ENCODE measurements at regions not wholly inside any gene's neighbourhood (a gene's known extent, or its start where the extent isn't known, plus 50 kb on each side); places are given as distances from the start of the nearest gene placed in this dataset.
"Not testable (repeated sequence)": the region's sequence is repeated elsewhere in the genome, so short reads cannot be mapped to it uniquely, and the experiment has no call there.

- not testable (repeated sequence) for DNase-seq (ENCODE audit: low read depth in 2 of 2, low spot score in 1 of 2)
These were observed 72.4 kb downstream of the HNRNPD start for GRCh38 chr4:82301390-82301789.

GRCh38 chr4:82293304-82293703, 80.5 kb downstream of the HNRNPD start:
- DNase-seq (ENCODE audit: low read depth in 2 of 2, low spot score in 1 of 2), result peak in 1 of 2 donors; percentile 15

- no peak for DNase-seq (ENCODE audit: low read depth in 2 of 2, low spot score in 1 of 2)
These were observed 86.1 kb downstream of the HNRNPD start for GRCh38 chr4:82287720-82288119.

DNA sequence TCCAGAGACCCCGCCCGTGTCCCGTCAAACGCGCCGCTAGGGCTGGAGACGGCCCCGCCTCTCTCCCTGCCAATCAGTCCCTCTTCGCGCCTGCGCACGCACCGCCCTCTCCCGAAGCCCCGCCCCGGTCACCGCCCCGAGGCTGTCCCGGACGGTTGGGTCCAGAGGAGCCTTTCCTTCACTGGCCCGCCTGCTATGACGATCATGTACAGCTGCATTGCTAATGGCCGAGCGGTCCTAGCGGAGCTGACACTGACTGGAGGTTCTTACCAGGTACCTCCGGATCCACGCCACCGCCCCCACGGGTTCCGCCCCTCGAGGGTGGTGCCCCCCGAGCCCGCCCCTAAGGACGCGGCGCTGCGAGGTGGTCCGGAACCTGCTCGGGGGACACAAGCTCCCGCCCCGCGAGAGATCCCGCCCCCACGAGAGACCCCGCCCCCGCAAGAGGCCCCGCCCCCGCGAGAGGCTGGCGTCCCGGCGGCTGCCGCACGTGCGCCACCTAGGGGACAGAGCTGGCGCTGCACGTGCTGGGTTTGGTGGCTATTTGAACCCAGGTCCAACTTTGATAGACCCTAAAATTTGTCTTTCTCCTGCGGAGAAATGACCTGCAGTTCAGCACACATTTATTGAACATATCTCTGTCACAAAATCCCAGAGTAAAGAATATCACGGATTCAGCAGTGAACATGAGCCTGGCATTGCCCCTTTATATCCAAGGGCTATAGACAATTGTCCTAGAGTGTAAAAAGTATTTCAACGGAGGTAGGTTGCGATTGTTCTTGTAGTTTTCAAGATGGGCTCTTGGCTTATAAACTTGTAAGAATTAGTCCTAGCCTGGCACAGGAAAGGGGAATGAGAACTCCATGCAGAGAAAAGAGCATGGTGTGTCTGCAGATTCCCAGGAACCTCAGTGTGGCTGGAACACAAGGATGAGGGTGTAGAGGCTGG, 88.7 kb downstream of the HNRNPD start:
- DNase-seq (ENCODE audit: low read depth in 2 of 2, low spot score in 1 of 2), result peak; percentile 97 to 98

GRCh38 chr4:82284475-82284857, 89.3 kb downstream of the HNRNPD start:
- DNase-seq (ENCODE audit: low read depth in 2 of 2, low spot score in 1 of 2), result no peak

DNA sequence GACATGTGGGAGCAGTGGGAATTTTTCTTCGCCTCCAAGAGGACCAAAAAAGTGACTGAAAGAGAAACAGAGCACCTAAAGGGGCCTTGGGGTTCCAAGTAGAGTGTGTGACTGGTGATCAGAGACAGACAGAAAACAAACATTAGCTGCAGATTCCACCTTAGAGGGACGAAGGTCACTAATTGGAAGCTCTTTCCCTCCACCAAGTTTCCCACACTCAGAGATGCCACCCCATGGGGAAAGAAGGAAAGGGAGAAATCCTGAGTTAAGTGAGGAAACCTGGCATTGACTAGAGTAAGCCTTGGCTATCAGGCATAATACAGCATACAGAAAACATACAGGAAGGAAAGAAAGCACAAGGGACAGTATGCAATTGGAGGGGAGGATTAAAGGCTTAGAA, 90.9 kb downstream of the HNRNPD start:
- no peak for DNase-seq (ENCODE audit: low read depth in 2 of 2, low spot score in 1 of 2)

DNA sequence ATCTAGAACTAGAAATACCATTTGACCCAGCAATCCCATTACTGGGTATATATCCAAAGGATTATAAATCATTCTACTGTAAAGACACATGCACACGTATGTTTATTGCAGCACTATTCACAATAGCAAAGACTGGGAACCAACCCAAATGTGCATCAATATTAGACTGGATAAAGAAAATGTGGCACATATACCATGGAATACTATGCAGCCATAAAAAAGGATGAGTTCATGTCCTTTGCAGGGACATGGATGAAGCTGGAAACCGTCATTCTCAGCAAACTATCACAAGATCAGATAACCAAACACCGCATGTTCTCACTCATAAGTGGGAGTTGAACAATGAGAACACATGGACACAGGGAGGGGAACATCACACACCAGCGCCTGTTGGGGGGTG, 94.2 kb downstream of the HNRNPD start:
- not testable (repeated sequence) for DNase-seq (ENCODE audit: low read depth in 2 of 2, low spot score in 1 of 2)

- no peak for DNase-seq (ENCODE audit: low read depth in 2 of 2, low spot score in 1 of 2)
These were observed 97.5 kb downstream of the HNRNPD start for GRCh38 chr4:82276332-82276640.

DNA sequence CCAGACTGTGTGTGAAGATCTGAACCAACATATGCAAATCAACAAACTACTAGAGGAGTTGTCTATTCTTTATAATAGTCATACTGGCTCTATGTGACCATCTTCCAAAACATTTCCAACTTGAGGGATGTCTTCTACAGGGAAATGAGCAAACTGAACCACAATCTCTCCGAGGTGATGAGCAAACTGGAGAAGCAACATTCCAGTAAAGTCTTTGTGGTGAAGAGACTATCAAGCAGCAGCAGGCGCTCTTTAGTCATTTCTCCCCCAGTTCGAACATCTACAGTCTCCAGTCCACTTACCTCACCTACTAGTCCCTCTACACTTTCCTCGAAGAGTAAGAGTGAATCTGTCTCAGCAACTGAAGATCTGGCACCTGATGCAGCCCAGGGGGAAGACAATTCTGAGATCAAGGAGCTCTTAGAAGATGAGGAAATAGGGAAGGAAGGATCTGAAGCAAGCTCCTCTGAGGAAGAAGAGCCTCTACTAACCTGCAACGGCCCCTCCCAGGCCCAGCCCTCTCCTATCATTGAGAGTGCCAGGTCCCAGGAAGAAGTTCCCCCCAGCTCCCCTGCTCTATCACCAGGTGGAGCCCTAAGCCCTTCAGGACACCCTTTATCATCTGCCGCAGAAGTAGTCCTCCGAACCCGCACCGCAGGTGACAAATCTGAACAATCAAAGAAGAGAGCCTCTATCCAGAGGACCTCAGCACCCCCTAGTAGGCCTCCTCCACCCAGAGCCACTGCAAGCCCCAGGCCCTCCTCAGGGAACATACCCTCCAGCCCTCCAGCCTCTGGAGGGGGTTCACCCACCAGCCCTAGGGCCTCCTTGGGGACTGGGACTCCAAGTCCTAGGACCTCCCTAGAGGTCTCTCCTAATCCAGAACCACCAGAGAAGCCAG, 98.1 kb downstream of the HNRNPD start:
- no peak for DNase-seq (ENCODE audit: low read depth in 2 of 2, low spot score in 1 of 2)

DNA sequence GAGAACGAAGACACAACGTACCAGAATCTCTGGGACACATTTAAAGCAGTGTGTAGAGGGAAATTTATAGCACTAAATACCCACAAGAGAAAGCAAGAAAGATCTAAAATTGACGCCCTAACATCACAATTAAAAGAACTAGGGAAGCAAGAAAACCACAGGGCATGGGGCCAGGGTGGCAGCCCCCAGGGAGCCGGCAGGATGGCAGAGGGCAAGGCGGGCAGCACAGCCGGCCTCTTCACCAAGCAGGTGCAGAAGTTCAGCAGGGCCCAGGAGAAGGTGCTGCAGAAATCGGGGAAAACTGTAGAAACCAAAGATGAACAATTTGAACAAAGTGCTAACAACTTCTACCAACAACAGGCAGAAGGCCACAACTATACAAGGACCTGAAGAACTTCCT, 99.1 kb downstream of the HNRNPD start:
- DNase-seq (ENCODE audit: low read depth in 2 of 2, low spot score in 1 of 2), result not testable (repeated sequence)

- DNase-seq (ENCODE audit: low read depth in 2 of 2, low spot score in 1 of 2), result not testable (repeated sequence)
These were observed 101.3 kb downstream of the HNRNPD start for GRCh38 chr4:82272523-82272922.

DNA sequence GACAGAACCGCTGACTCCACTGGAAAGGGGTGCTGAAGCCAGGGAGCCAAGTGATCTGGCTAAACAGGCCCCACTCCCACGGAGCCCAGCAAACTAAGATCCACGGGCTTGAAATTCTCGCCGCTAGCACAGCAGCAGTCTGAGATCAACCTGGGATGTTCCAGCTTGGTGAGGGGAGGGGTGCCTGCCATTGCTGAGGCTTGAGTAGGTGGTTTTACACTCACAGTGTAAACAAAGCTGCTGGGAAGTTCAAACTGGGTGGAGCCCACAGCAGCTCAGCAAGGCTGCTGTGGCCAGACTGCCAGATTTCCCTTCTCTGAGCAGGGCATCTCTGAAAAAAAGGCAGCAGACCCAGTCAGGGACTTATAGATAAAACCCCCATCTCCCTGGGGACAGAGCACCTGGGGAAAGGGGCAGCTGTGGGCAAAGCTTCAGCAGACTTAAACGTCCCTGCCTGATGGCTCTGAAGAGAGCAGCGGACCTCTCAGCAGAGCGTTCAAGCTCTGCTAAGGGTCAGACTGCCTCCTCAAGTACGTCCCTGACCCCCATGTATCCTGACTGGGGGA, 101.8 kb downstream of the HNRNPD start:
- not testable (repeated sequence) for DNase-seq (ENCODE audit: low read depth in 2 of 2, low spot score in 1 of 2)

- DNase-seq (ENCODE audit: low read depth in 2 of 2, low spot score in 1 of 2), result no peak
These were observed 105.0 kb downstream of the HNRNPD start for GRCh38 chr4:82268826-82269193.

DNA sequence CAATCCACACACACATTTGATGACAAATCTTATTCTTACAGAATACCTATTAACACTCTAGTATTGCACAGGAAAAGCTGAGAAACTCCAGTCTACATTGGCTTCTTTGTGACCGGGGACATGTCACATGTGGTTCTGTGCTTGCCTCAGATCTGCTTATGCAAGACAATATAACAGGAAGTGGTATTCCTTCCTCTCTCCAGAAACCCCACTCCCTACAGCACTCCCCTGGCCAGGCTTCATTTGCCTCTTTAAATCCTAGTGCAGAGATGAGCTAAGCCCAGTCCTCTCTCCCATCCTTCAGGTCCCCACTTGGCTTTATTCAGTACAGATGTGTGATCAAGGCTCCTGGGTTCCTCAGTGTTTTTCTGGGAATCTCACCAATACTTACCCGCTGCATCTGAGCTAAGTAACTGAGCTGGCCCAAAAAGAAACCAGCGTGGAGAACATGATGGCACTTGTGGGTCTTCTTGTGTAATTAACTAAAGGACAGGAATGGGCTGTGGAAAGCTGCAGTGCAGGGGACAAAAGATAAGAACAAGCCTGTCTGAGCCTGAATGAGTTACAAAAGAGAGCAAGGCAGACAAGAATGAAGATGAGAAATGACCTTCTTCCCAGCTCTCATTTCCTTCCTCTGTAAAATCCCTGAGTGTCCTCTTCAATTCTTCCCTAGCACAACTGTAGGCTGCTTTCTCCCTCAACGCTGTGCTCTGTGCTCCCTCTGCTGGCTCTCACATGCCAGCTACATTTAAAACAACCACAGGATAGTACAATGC, 105.6 kb downstream of the HNRNPD start:
- no peak for DNase-seq (ENCODE audit: low read depth in 2 of 2, low spot score in 1 of 2)

GRCh38 chr4:82267506-82267905, 106.3 kb downstream of the HNRNPD start:
- DNase-seq (ENCODE audit: low read depth in 2 of 2, low spot score in 1 of 2), result no peak

- DNase-seq (ENCODE audit: low read depth in 2 of 2, low spot score in 1 of 2), result no peak
These were observed 107.4 kb downstream of the HNRNPD start for GRCh38 chr4:82266345-82266744.

DNA sequence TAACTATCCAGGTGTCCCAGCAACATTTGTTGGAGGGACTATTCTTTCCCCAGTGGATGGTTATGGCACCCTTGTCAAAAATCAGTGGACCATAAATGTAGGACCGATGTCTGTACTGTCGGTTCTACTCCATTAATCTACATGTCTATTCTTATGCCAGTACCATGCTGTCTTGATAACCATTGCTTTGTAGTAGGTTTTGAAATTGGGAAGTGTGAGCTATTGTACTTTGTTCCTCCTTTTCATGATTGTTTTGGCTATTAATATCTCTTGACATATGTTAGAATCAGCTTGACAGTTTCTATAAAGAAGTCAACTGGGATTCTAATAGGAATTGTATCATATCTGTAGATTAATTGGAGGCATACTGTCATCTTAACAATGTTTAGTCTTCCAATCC, 112.7 kb downstream of the HNRNPD start:
- no peak for DNase-seq (ENCODE audit: low read depth in 2 of 2, low spot score in 1 of 2)

DNA sequence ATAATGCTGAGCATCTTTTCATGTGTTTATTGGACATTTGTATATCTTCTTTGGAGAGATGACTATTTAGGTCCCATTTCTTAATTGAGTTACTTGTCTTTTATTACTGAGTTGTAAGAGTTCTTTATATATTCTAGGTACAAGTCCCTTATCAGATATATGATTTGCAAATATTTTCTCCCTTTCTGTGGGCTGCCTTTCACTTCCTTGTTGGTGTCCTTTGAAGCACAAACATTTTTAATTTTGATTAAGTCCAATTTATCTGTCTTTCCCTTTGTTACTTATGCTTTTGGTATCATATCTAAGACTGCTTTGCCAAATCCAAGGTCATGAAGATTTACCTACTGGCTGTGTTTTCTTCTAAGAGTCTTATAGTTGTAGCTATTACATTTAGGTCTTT, 113.2 kb downstream of the HNRNPD start:
- DNase-seq (ENCODE audit: low read depth in 2 of 2, low spot score in 1 of 2), result no peak

- no peak for DNase-seq (ENCODE audit: low read depth in 2 of 2, low spot score in 1 of 2)
These were observed 117.1 kb downstream of the HNRNPD start for GRCh38 chr4:82256718-82257117.

DNA sequence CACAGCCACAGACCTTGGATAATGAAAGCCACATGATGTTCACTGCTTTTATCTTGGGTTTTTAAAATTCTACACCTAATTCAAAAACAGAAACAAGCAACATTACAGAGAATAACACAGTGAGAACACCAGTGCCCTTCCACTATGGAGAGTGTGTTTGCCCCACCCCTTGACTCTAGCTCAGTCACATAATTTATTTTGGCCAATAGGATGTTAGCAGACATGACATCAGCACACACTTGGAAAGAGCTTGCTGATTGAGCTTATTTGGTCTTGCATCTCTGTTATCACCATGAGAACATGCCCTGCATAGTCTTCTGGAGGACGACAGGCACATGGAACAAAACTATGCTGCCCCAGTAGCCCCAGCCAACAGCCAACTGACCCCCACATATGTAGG, 118.1 kb downstream of the HNRNPD start:
- no peak for DNase-seq (ENCODE audit: low read depth in 2 of 2, low spot score in 1 of 2)

Data from stimulated activated CD8-positive, alpha-beta memory T cell treated with anti-CD3 and anti-CD28 coated beads, Interleukin-4, amount 100 ng/mL, for 4 hours (primary cell).